HG03095 (cell line): ENCODE measurements at regions not wholly inside any gene's neighbourhood (a gene's known extent, or its start where the extent isn't known, plus 50 kb on each side); places are given as distances from the start of the nearest gene placed in this dataset.
"Not testable (repeated sequence)": the region's sequence is repeated elsewhere in the genome, so short reads cannot be mapped to it uniquely, and the experiment has no call there.

Experiments
- ATAC-seq: cut with Tn5 transposase; IDR thresholded peaks from one replicate; pipeline ENCODE4 v1.9.1; 2021; ENCODE audit warnings: moderate library complexity; ENCODE audit not compliant: unreplicated experiment

- no peak for ATAC-seq
Measured at GRCh38 chr22:48422900-48423480, 1404.7 kb downstream of the BRD1 start.

- ATAC-seq, result no peak
Measured at GRCh38 chr22:48418831-48419230, 1408.8 kb downstream of the BRD1 start.

GRCh38 chr22:48417225-48418070 is 1410.2 kb downstream of the BRD1 start:
- no peak for ATAC-seq

GRCh38 chr22:48416396-48417224 is 1411.1 kb downstream of the BRD1 start:
- no peak for ATAC-seq

GRCh38 chr22:48415520-48415919 is 1412.2 kb downstream of the BRD1 start:
- ATAC-seq, result no peak

GRCh38 chr22:48414651-48415050 is 1413.0 kb downstream of the BRD1 start:
- ATAC-seq, result no peak

- not testable (repeated sequence) for ATAC-seq
Measured at GRCh38 chr22:48412931-48413330, 1414.7 kb downstream of the BRD1 start.

- no peak for ATAC-seq
Measured at GRCh38 chr22:48410536-48410935, 1417.1 kb downstream of the BRD1 start.

- ATAC-seq, result no peak
Measured at GRCh38 chr22:48407256-48407955, 1420.3 kb downstream of the BRD1 start.

GRCh38 chr22:48406161-48406560 is 1421.5 kb downstream of the BRD1 start:
- no peak for ATAC-seq

- no peak for ATAC-seq
Measured at GRCh38 chr22:48405741-48406140, 1421.9 kb downstream of the BRD1 start.

GRCh38 chr22:48404801-48405447 is 1422.7 kb downstream of the BRD1 start:
- ATAC-seq, result no peak

GRCh38 chr22:48403521-48404403 is 1423.9 kb downstream of the BRD1 start:
- ATAC-seq, result no peak

GRCh38 chr22:48402591-48403031 is 1425.1 kb downstream of the BRD1 start:
- ATAC-seq, result no peak

GRCh38 chr22:48401523-48401922 is 1426.2 kb downstream of the BRD1 start:
- ATAC-seq, result not testable (repeated sequence)

- no peak for ATAC-seq
Measured at GRCh38 chr22:48398181-48398905, 1429.3 kb downstream of the BRD1 start.

- no peak for ATAC-seq
Measured at GRCh38 chr22:48397531-48398180, 1430.0 kb downstream of the BRD1 start.
